ENCODE measurements at regions not wholly inside any gene's neighbourhood (a gene's known extent, or its start where the extent isn't known, plus 50 kb on each side); places are given as distances from the start of the nearest gene placed in this dataset.
A peak's percentile ranks its signal among the peaks of the same experiment; 100 is the strongest.

GRCh38 chr2:3129867-3130266 is 247.8 kb downstream of the EIPR1 start:
- Histone ChIP-seq H4K20me1 (ENCODE audit: low read depth, low read length) (no peaks in the 10 kb centered on the region), H3K9me3 (ENCODE audit: insufficient read depth, low read length) (no peaks in the 10 kb centered on the region), H3K27me3 (ENCODE audit: low read length) (no peaks in the 10 kb centered on the region), H3K27ac (ENCODE audit: low read depth, low read length) (no peak overlapping the region), H3K4me3 (ENCODE audit: insufficient read depth, low read length, poor library complexity, severe bottlenecking) (no peak overlapping the region), H3F3A (ENCODE audit: insufficient read depth) (no peaks in the 10 kb centered on the region), H3K4me2 (ENCODE audit: low read depth, low read length, poor library complexity, severe bottlenecking) (no peak overlapping the region), H3K9ac (ENCODE audit: low read length) (no peak overlapping the region), H2AFZ (ENCODE audit: low read depth, low read length, severe bottlenecking) (no peak overlapping the region), H3K9me2 (replicated peaks; ENCODE audit: insufficient read depth, low read length) (no peaks in the 10 kb centered on the region), H3K79me2 (ENCODE audit: insufficient read depth, low read length) (no peaks in the 10 kb centered on the region), H3K36me3 (ENCODE audit: low read length) (no peaks in the 10 kb centered on the region)
- TF ChIP-seq, protein P1, sequence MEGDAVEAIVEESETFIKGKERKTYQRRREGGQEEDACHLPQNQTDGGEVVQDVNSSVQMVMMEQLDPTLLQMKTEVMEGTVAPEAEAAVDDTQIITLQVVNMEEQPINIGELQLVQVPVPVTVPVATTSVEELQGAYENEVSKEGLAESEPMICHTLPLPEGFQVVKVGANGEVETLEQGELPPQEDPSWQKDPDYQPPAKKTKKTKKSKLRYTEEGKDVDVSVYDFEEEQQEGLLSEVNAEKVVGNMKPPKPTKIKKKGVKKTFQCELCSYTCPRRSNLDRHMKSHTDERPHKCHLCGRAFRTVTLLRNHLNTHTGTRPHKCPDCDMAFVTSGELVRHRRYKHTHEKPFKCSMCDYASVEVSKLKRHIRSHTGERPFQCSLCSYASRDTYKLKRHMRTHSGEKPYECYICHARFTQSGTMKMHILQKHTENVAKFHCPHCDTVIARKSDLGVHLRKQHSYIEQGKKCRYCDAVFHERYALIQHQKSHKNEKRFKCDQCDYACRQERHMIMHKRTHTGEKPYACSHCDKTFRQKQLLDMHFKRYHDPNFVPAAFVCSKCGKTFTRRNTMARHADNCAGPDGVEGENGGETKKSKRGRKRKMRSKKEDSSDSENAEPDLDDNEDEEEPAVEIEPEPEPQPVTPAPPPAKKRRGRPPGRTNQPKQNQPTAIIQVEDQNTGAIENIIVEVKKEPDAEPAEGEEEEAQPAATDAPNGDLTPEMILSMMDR (IDR thresholded peaks at IDR 0.05; ENCODE audit: insufficient read depth, low read length, poor library complexity, severe bottlenecking) = no peak
- no peak for TF ChIP-seq EZH2phosphoT487 (conservative IDR thresholded peaks at IDR 0.05; ENCODE audit: low read length)

DNA sequence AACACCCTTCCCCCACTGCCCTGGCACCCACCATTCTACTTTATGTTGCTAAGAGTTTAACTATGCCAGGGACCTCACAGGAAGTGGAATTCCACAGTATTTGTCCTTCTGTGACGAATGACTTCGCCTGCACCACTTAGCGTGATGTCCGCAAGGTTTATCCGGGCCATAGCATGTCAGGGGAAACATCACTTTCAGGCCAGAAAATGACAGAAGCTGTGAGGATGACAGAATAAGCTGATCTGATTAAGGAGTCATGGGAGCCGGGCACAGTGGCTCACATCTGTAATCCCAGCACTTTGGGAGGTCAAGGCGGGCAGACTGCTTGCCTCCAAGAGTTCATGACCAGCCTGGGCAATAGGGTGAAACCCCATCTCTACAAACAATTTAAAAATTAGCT is 248.8 kb downstream of the EIPR1 start:
- no peak overlapping the region for H3K4me2 ChIP-seq (ENCODE audit: low read depth, low read length, poor library complexity, severe bottlenecking)
- TF ChIP-seq, protein P1 (IDR thresholded peaks at IDR 0.05; ENCODE audit: insufficient read depth, low read length, poor library complexity, severe bottlenecking) = no peak
- TF ChIP-seq EZH2phosphoT487 (conservative IDR thresholded peaks at IDR 0.05; ENCODE audit: low read length) = no peak

GRCh38 chr2:3127710-3128109 is 249.9 kb downstream of the EIPR1 start:
- TF ChIP-seq, protein P1 (IDR thresholded peaks at IDR 0.05; ENCODE audit: insufficient read depth, low read length, poor library complexity, severe bottlenecking) = no peak
- TF ChIP-seq EZH2phosphoT487 (conservative IDR thresholded peaks at IDR 0.05; ENCODE audit: low read length) = no peak
- no peaks in the 10 kb centered on the region for H4K20me1 ChIP-seq (ENCODE audit: low read depth, low read length)
- no peak overlapping the region; the same call in 1 of the 2 replicates for H3K9ac ChIP-seq (ENCODE audit: low read length)
- no peak overlapping the region for H3K4me3 ChIP-seq (ENCODE audit: insufficient read depth, low read length, poor library complexity, severe bottlenecking)
- H3F3A ChIP-seq (ENCODE audit: insufficient read depth) = no peaks in the 10 kb centered on the region
- no peaks in the 10 kb centered on the region for H3K9me3 ChIP-seq (ENCODE audit: insufficient read depth, low read length)
- no peaks in the 10 kb centered on the region for H3K79me2 ChIP-seq (ENCODE audit: insufficient read depth, low read length)
- peak overlapping the region; percentile 48 for H3K4me2 ChIP-seq (ENCODE audit: low read depth, low read length, poor library complexity, severe bottlenecking)
- peak overlapping the region; percentile 58 for H2AFZ ChIP-seq (ENCODE audit: low read depth, low read length, severe bottlenecking)
- H3K27me3 ChIP-seq (ENCODE audit: low read length) = no peaks in the 10 kb centered on the region
- H3K36me3 ChIP-seq (ENCODE audit: low read length) = no peaks in the 10 kb centered on the region
- no peaks in the 10 kb centered on the region for H3K9me2 ChIP-seq (replicated peaks; ENCODE audit: insufficient read depth, low read length)
- H3K27ac ChIP-seq (ENCODE audit: low read depth, low read length) = peak overlapping the region; percentile 47

More for the DNA sequence above, 248.8 kb downstream of the EIPR1 start:
- H3K79me2 ChIP-seq (ENCODE audit: insufficient read depth, low read length) = no peaks in the 10 kb centered on the region
- H3K9ac ChIP-seq (ENCODE audit: low read length) = no peak overlapping the region
- no peaks in the 10 kb centered on the region for H3K9me2 ChIP-seq (replicated peaks; ENCODE audit: insufficient read depth, low read length)
- no peaks in the 10 kb centered on the region for H3K36me3 ChIP-seq (ENCODE audit: low read length)
- no peak overlapping the region for H3K4me3 ChIP-seq (ENCODE audit: insufficient read depth, low read length, poor library complexity, severe bottlenecking)
- no peaks in the 10 kb centered on the region for H3K27me3 ChIP-seq (ENCODE audit: low read length)
- H3F3A ChIP-seq (ENCODE audit: insufficient read depth) = no peaks in the 10 kb centered on the region
- no peaks in the 10 kb centered on the region for H4K20me1 ChIP-seq (ENCODE audit: low read depth, low read length)
- H2AFZ ChIP-seq (ENCODE audit: low read depth, low read length, severe bottlenecking) = no peak overlapping the region
- no peaks in the 10 kb centered on the region for H3K9me3 ChIP-seq (ENCODE audit: insufficient read depth, low read length)
- no peak overlapping the region for H3K27ac ChIP-seq (ENCODE audit: low read depth, low read length)

All from SU-DHL-6 (cell line).